Chondrocyte (in vitro differentiated cells): ENCODE measurements at regions not wholly inside any gene's neighbourhood (a gene's known extent, or its start where the extent isn't known, plus 50 kb on each side); places are given as distances from the start of the nearest gene placed in this dataset.

Source experiments
- DNase-seq: peaks from one replicate; pipeline ENCODE4 v3.0.0; 2021; ENCODE audit warnings: mixed read lengths, low spot score
- H3K27ac Mint-ChIP-seq: one replicate; pipeline ENCODE4 v1.8.0; 2021; ENCODE audit warnings: mild to moderate bottlenecking, moderate library complexity, mixed read lengths; ENCODE audit not compliant: unreplicated experiment
- H3K27me3 Mint-ChIP-seq: 2 replicates; pipeline ENCODE4 v1.8.0; 2021; ENCODE audit warnings: low read depth, mixed read lengths
- H3K36me3 Mint-ChIP-seq: 2 replicates; pipeline ENCODE4 v1.8.0; 2021; ENCODE audit warnings: low read depth, mixed read lengths
- H3K4me1 Mint-ChIP-seq: 2 replicates; pipeline ENCODE4 v1.8.0; 2021; ENCODE audit warnings: low read depth, mild to moderate bottlenecking, mixed read lengths
- H3K4me3 Mint-ChIP-seq: one replicate; pipeline ENCODE4 v1.8.0; 2021; ENCODE audit warnings: mild to moderate bottlenecking, moderate library complexity, mixed read lengths; ENCODE audit not compliant: unreplicated experiment
- H3K9me3 Mint-ChIP-seq: 2 replicates; pipeline ENCODE4 v1.8.0; 2021; ENCODE audit warnings: low read depth, mixed read lengths
- CTCF ChIP-seq: fragments of 200-600 bp; sonication (generic); IDR thresholded peaks from 2 replicates; pipeline ENCODE4 v1.5.0; 2021; ENCODE audit warnings: antibody characterized with exemption, mild to moderate bottlenecking, moderate library complexity

- Mint-ChIP-seq H3K4me1 (peaks cover 3% of the 10 kb centered on the region), H3K27me3 (no peaks in the 10 kb centered on the region), H3K9me3 (no peaks in the 10 kb centered on the region), H3K27ac (no peak overlapping the region), H3K4me3 (no peak overlapping the region), H3K36me3 (no peaks in the 10 kb centered on the region)
- no peak for TF ChIP-seq CTCF
- no peak for DNase-seq
These were observed 299.5 kb downstream of the ADGB start for GRCh38 chr6:146898069-146898887.

GRCh38 chr6:146898888-146899227 is 300.1 kb downstream of the ADGB start:
- Mint-ChIP-seq H3K27me3 (no peaks in the 10 kb centered on the region), H3K9me3 (no peaks in the 10 kb centered on the region), H3K27ac (no peak overlapping the region), H3K4me1 (peaks cover 3% of the 10 kb centered on the region), H3K36me3 (no peaks in the 10 kb centered on the region), H3K4me3 (no peak overlapping the region)
- DNase-seq, result no peak
- no peak for TF ChIP-seq CTCF

- no peak overlapping the region for H3K4me3 Mint-ChIP-seq
- no peak for DNase-seq
- peaks cover 17% of the 10 kb centered on the region for H3K4me1 Mint-ChIP-seq
- no peaks in the 10 kb centered on the region for H3K36me3 Mint-ChIP-seq
- H3K27ac Mint-ChIP-seq, result no peak overlapping the region
- H3K27me3 Mint-ChIP-seq, result no peaks in the 10 kb centered on the region
- no peaks in the 10 kb centered on the region for H3K9me3 Mint-ChIP-seq
- peak; percentile 74 for TF ChIP-seq CTCF
These were observed 302.0 kb upstream of the STXBP5 start for GRCh38 chr6:146901940-146902816.

- no peak for TF ChIP-seq CTCF
- H3K36me3 Mint-ChIP-seq, result no peaks in the 10 kb centered on the region
- H3K27ac Mint-ChIP-seq, result no peak overlapping the region
- DNase-seq, result no peak
- no peaks in the 10 kb centered on the region for H3K27me3 Mint-ChIP-seq
- no peaks in the 10 kb centered on the region for H3K9me3 Mint-ChIP-seq
- no peak overlapping the region for H3K4me3 Mint-ChIP-seq
- peaks cover 17% of the 10 kb centered on the region for H3K4me1 Mint-ChIP-seq
These were observed 301.4 kb upstream of the STXBP5 start for GRCh38 chr6:146902846-146903245.

- DNase-seq, result no peak
- Mint-ChIP-seq H3K9me3 (no peaks in the 10 kb centered on the region), H3K36me3 (no peaks in the 10 kb centered on the region), H3K4me3 (no peak overlapping the region), H3K27ac (no peak overlapping the region), H3K4me1 (peaks cover 17% of the 10 kb centered on the region), H3K27me3 (no peaks in the 10 kb centered on the region)
- no peak for TF ChIP-seq CTCF
These were observed 300.8 kb upstream of the STXBP5 start for GRCh38 chr6:146903451-146903850.
